HepG2 (cell line): ENCODE measurements at regions not wholly inside any gene's neighbourhood (a gene's known extent, or its start where the extent isn't known, plus 50 kb on each side); places are given as distances from the start of the nearest gene placed in this dataset.
A peak's percentile ranks its signal among the peaks of the same experiment; 100 is the strongest.

Source experiments
- ATAD3A ChIP-seq: sonication (generic); formaldehyde crosslinking; IDR thresholded peaks from 2 replicates; pipeline ENCODE4 v1.4.0; 2020; ENCODE audit warnings: missing genetic modification reagents
- ETV6 ChIP-seq: sonication (generic); formaldehyde crosslinking; conservative IDR thresholded peaks from 2 replicates; pipeline ENCODE4 v1.4.0; 2020; ENCODE audit warnings: missing genetic modification reagents
- FIP1L1 ChIP-seq: fragments of 200-400 bp; formaldehyde crosslinking; IDR thresholded peaks from 2 replicates; pipeline ENCODE4 v1.6.1; 2018; ENCODE audit warnings: low read depth, mild to moderate bottlenecking, low read length, moderate library complexity, borderline replicate concordance; ENCODE audit not compliant: insufficient read depth
- HNRNPUL1 ChIP-seq: fragments of 200-400 bp; formaldehyde crosslinking; IDR thresholded peaks from 2 replicates; pipeline ENCODE4 v1.6.1; 2017; ENCODE audit warnings: low read depth, mild to moderate bottlenecking, low read length, moderate library complexity
- PITX1 ChIP-seq: sonication (generic); formaldehyde crosslinking; IDR thresholded peaks from 2 replicates; pipeline ENCODE4 v1.5.1; 2020; ENCODE audit warnings: mild to moderate bottlenecking, missing genetic modification reagents
- POLR2AphosphoS2 ChIP-seq: IDR thresholded peaks from 2 replicates; pipeline ENCODE4 v1.6.1; 2011; ENCODE audit warnings: low read depth, low read length, improper control_type of control experiment
- PTBP1 ChIP-seq: fragments of 200-400 bp; formaldehyde crosslinking; IDR thresholded peaks from 2 replicates; pipeline ENCODE4 v1.6.1; 2018; ENCODE audit warnings: low read length, low read depth; ENCODE audit not compliant: poor library complexity, severe bottlenecking
- RFX5 ChIP-seq: IDR thresholded peaks from 2 replicates; pipeline ENCODE4 v1.6.1; 2011; ENCODE audit warnings: low read depth, low read length, improper control_type of control experiment
- SMARCC2 ChIP-seq: fragments of 450-650 bp; IDR thresholded peaks from 2 replicates; pipeline ENCODE4 v1.6.1; 2017; ENCODE audit warnings: antibody characterized with exemption, mild to moderate bottlenecking
- SP140L ChIP-seq: sonication (generic); formaldehyde crosslinking; IDR thresholded peaks from 2 replicates; pipeline ENCODE4 v1.4.0; 2020; ENCODE audit warnings: missing genetic modification reagents, borderline replicate concordance
- TAF15 ChIP-seq: fragments of 200-400 bp; formaldehyde crosslinking; IDR thresholded peaks from one replicate; pipeline ENCODE4 v1.6.1; 2018; ENCODE audit warnings: mild to moderate bottlenecking, low read depth, low read length; ENCODE audit not compliant: poor library complexity, severe bottlenecking
- TRIM24 ChIP-seq: sonication (generic); formaldehyde crosslinking; IDR thresholded peaks from 2 replicates; pipeline ENCODE4 v1.8.0; 2022; ENCODE audit warnings: mild to moderate bottlenecking, missing genetic modification reagents
- ZC3H13 ChIP-seq: sonication (generic); formaldehyde crosslinking; IDR thresholded peaks from 2 replicates; pipeline ENCODE4 v1.8.1; 2023; ENCODE audit warnings: mild to moderate bottlenecking, missing genetic modification reagents, moderate library complexity
- ZNF225 ChIP-seq: sonication (generic); formaldehyde crosslinking; IDR thresholded peaks from 2 replicates; pipeline ENCODE4 v1.4.0; 2020; ENCODE audit warnings: mild to moderate bottlenecking, missing genetic modification reagents
- ZNF253 ChIP-seq: sonication (generic); formaldehyde crosslinking; IDR thresholded peaks from 2 replicates; pipeline ENCODE4 v1.8.0; 2022; ENCODE audit warnings: mild to moderate bottlenecking, missing genetic modification reagents, borderline replicate concordance
- ZNF552 ChIP-seq: sonication (generic); formaldehyde crosslinking; IDR thresholded peaks from 2 replicates; pipeline ENCODE4 v1.9.0; 2022; ENCODE audit warnings: missing genetic modification reagents, mild to moderate bottlenecking, borderline replicate concordance
- ZNF614 ChIP-seq: IDR thresholded peaks from 2 replicates; pipeline ENCODE4 v1.6.1; 2018; ENCODE audit warnings: missing biosample characterization, missing genetic modification reagents, inconsistent platforms, borderline replicate concordance
- ZNF737 ChIP-seq: sonication (generic); formaldehyde crosslinking; IDR thresholded peaks from 2 replicates; pipeline ENCODE4 v1.5.0; 2020; ENCODE audit warnings: missing genetic modification reagents, mild to moderate bottlenecking, borderline replicate concordance
- ZNF768 ChIP-seq: sonication (generic); formaldehyde crosslinking; IDR thresholded peaks from 2 replicates; pipeline ENCODE4 v1.4.0; 2020; ENCODE audit warnings: missing genetic modification reagents
- ZNF879 ChIP-seq: sonication (generic); formaldehyde crosslinking; IDR thresholded peaks from 2 replicates; pipeline ENCODE4 v1.8.1; 2023; ENCODE audit warnings: missing genetic modification reagents
- TF ChIP-seq, protein P1 (sequence below): sonication (generic); formaldehyde crosslinking; conservative IDR thresholded peaks from 2 replicates; pipeline ENCODE4 v1.4.0; 2020; ENCODE audit warnings: missing genetic modification reagents
- TF ChIP-seq, protein P2 (sequence below): sonication (generic); formaldehyde crosslinking; conservative IDR thresholded peaks from 2 replicates; pipeline ENCODE4 v1.8.0; 2022; ENCODE audit warnings: low read depth, missing genetic modification reagents
- TF ChIP-seq, protein P3 (sequence below): sonication (generic); formaldehyde crosslinking; IDR thresholded peaks from 2 replicates; pipeline ENCODE4 v1.4.0; 2020; ENCODE audit warnings: missing genetic modification reagents
- TF ChIP-seq, protein P4 (sequence below): sonication (generic); formaldehyde crosslinking; IDR thresholded peaks from 2 replicates; pipeline ENCODE4 v1.4.0; 2020; ENCODE audit warnings: missing genetic modification reagents
- TF ChIP-seq, protein P5 (sequence below): sonication (generic); formaldehyde crosslinking; IDR thresholded peaks from 2 replicates; pipeline ENCODE4 v1.9.0; 2022; ENCODE audit warnings: low read depth, missing genetic modification reagents

DNA sequence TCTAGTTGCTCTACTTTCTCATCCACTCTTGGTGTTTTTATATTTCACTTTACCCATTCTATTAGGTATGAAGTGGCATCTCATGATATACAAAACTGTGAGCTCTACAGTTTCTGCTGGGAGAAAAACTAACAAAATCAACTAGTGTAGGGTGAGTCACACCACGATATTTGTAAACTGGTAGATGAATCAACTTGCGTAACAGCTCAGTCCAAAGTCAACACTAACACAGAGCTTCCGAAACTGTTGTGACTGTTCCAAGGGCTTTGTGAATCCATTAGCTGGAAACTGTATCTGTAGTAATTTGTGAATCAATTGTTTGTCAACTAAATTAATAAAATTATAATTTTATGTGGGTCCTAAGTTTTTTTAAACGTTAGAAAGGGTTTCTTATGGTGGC lies 119.8 kb upstream of the TSPAN5 start (continued):
- TF ChIP-seq HNRNPUL1, result no peak
- TF ChIP-seq ZNF614, result peak; percentile 86
- no peak for TF ChIP-seq PTBP1
- TF ChIP-seq ZNF225, result no peak
- TF ChIP-seq TAF15, result no peak
- TF ChIP-seq ETV6 (CRISPR knock-in tag), result no peak
- TF ChIP-seq, protein P1, sequence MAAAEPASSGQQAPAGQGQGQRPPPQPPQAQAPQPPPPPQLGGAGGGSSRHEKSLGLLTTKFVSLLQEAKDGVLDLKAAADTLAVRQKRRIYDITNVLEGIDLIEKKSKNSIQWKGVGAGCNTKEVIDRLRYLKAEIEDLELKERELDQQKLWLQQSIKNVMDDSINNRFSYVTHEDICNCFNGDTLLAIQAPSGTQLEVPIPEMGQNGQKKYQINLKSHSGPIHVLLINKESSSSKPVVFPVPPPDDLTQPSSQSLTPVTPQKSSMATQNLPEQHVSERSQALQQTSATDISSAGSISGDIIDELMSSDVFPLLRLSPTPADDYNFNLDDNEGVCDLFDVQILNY, result no peak
- TF ChIP-seq ZNF253 (CRISPR knock-in tag), result no peak
- TF ChIP-seq, protein P2, sequence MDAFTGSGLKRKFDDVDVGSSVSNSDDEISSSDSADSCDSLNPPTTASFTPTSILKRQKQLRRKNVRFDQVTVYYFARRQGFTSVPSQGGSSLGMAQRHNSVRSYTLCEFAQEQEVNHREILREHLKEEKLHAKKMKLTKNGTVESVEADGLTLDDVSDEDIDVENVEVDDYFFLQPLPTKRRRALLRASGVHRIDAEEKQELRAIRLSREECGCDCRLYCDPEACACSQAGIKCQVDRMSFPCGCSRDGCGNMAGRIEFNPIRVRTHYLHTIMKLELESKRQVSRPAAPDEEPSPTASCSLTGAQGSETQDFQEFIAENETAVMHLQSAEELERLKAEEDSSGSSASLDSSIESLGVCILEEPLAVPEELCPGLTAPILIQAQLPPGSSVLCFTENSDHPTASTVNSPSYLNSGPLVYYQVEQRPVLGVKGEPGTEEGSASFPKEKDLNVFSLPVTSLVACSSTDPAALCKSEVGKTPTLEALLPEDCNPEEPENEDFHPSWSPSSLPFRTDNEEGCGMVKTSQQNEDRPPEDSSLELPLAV (CRISPR knock-in tag), result no peak
- TF ChIP-seq RFX5, result no peak
- TF ChIP-seq, protein P3, sequence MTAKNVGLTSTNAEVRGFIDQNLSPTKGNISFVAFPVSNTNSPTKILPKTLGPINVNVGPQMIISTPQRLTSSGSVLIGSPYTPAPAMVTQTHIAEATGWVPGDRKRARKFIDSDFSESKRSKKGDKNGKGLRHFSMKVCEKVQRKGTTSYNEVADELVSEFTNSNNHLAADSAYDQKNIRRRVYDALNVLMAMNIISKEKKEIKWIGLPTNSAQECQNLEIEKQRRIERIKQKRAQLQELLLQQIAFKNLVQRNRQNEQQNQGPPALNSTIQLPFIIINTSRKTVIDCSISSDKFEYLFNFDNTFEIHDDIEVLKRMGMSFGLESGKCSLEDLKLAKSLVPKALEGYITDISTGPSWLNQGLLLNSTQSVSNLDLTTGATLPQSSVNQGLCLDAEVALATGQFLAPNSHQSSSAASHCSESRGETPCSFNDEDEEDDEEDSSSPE (CRISPR knock-in tag), result no peak
- TF ChIP-seq ZNF879, result no peak
- no peak for TF ChIP-seq POLR2AphosphoS2
- no peak for TF ChIP-seq SMARCC2
- TF ChIP-seq PITX1, result no peak
- TF ChIP-seq ZNF768, result no peak
- TF ChIP-seq ZNF552 (CRISPR knock-in tag), result no peak
- TF ChIP-seq TRIM24, result peak; percentile 63; the same call in 1 of the 2 replicates
- TF ChIP-seq SP140L (CRISPR knock-in tag), result no peak
- TF ChIP-seq ATAD3A (CRISPR knock-in tag), result no peak
- TF ChIP-seq, protein P4, sequence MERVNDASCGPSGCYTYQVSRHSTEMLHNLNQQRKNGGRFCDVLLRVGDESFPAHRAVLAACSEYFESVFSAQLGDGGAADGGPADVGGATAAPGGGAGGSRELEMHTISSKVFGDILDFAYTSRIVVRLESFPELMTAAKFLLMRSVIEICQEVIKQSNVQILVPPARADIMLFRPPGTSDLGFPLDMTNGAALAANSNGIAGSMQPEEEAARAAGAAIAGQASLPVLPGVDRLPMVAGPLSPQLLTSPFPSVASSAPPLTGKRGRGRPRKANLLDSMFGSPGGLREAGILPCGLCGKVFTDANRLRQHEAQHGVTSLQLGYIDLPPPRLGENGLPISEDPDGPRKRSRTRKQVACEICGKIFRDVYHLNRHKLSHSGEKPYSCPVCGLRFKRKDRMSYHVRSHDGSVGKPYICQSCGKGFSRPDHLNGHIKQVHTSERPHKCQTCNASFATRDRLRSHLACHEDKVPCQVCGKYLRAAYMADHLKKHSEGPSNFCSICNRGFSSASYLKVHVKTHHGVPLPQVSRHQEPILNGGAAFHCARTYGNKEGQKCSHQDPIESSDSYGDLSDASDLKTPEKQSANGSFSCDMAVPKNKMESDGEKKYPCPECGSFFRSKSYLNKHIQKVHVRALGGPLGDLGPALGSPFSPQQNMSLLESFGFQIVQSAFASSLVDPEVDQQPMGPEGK (CRISPR knock-in tag), result peak; percentile 23; the same call in 1 of the 2 replicates
- TF ChIP-seq, protein P5, sequence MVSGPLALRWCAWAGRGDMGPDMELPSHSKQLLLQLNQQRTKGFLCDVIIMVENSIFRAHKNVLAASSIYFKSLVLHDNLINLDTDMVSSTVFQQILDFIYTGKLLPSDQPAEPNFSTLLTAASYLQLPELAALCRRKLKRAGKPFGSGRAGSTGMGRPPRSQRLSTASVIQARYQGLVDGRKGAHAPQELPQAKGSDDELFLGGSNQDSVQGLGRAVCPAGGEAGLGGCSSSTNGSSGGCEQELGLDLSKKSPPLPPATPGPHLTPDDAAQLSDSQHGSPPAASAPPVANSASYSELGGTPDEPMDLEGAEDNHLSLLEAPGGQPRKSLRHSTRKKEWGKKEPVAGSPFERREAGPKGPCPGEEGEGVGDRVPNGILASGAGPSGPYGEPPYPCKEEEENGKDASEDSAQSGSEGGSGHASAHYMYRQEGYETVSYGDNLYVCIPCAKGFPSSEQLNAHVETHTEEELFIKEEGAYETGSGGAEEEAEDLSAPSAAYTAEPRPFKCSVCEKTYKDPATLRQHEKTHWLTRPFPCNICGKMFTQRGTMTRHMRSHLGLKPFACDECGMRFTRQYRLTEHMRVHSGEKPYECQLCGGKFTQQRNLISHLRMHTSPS (CRISPR knock-in tag), result no peak
- TF ChIP-seq FIP1L1, result no peak
- TF ChIP-seq ZNF737, result no peak
- no peak for TF ChIP-seq ZC3H13
